Dedifferentiated amniotic fluid mesenchymal stem cell (primary cell): ENCODE measurements at regions not wholly inside any gene's neighbourhood (a gene's known extent, or its start where the extent isn't known, plus 50 kb on each side); places are given as distances from the start of the nearest gene placed in this dataset.
"Not testable (repeated sequence)": the region's sequence is repeated elsewhere in the genome, so short reads cannot be mapped to it uniquely, and the experiment has no call there.

Experiments used
- DNase-seq: peaks from one replicate; pipeline ENCODE4 v3.0.0-alpha.2; 2016; ENCODE audit errors: extremely low spot score

DNA sequence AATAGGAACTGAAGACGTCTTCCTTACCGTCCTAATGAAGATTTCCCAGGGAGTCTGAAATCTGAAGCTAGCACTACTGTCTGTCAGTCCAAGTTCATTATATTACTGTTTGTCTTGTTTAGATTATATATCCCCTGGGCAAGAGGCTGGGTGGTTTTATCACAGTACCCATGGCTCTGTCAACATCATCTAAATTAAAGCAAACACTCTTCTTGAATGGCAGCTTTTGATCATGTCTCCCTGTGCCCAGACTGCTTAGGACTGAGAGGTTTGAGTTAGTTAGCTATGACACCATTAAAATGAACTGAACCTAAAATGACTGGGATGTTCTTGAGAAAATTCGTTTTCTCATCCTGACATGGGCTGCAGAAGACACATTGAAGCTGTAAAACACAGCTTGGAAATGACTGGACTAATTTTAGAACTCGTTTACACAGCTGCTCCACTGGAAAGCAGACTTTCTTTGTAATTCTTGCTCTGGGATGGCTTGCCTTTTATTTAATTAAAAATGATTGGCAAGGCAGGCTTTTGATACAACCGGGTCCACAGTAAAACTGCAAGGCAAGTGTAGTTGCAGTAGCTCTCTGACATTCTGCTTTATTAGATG, 243.5 kb downstream of the MFSD1 start:
- DNase-seq, result no peak

DNA sequence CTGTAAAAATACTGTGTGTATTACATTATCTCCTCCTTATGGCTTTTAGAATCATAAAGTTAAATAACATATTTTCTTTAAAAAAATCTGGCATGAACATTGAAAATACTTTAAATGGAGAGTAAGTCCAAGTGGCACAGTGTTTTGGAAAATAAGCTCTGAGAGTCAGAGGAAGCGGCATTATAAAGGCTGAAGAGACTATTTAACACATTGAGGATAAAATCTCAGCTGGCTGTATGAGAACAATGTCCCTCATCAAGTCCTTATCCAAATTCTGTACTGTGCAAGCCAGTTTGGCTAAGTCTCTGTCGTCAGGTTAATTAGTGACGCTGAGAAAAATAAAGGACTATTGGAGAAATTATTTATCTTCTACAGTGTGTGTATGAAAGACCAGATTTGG, 245.5 kb downstream of the MFSD1 start:
- no peak for DNase-seq

DNA sequence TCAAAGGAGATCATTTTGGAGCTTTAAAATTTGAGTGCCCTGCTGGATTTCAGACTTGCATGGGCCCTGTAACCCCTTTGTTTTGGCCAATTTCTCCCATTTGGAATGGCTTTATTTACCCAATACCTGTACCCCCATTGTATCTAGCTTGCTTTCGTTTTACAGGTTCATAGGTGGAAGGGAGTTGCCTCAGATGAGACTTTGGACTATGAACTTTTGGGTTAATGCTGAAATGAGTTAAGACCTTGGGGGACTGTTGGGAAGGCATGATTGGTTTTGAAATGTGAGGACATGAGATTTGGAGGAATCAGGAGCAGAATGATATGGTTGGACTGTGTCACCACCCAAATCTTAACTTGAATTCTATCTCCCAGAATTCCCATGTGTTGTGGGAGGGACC, 250.6 kb downstream of the MFSD1 start:
- not testable (repeated sequence) for DNase-seq

DNA sequence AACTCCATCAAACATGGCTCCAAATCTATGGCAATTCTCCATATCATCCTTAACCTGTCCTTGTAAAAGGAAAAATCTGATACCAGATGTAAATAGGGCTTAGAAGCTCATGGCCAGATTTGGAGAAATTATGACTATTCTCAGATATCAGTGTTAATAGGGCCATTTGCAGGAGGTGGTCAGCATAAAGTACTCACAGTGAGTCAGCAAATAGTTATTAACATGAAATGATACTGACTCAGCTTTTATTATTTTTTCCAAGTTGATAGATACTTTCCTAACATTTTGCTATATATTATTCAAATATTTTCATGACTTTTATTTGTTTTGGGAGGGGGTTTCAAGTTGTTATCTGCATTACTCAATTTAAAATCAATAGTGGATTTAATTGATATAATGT, 255.8 kb downstream of the MFSD1 start:
- DNase-seq, result no peak

DNA sequence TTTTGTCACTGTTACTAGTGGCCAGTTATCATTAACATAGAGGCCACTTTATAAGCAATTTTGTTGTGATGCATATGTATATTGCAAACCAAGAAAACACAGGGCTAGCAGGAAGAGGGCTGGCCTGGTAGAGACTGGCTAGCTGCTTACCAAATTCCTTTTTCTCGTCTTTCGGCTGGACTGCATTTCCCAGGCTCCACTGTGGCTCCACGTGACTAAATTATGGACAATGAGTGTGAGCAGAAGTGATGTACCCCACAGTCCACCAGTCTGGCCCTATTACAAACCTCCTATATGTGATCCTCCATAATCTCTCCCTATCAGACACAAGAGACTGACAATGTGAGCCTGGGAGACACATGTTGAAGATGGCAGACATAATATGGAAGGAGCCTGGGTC, 257.0 kb downstream of the MFSD1 start:
- DNase-seq, result no peak

DNA sequence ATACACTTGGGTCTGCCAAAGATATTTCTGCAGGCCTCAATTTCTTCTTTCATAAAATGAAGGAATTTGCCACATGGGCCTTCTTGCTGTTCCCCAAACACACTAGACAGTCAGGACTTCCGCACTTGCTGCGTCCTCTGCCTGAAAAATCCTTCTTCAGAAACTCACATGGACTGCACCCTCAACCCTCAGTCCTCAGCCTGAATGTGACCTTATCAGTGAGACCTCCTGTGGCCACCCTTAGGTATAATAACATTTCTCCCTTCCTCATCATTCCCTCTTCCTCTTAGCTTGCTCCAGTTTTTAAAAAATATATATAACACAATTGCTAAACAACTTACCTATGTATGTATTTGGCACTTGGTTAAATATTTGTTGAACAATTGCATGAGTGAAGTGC, 257.5 kb downstream of the MFSD1 start:
- DNase-seq, result no peak

DNA sequence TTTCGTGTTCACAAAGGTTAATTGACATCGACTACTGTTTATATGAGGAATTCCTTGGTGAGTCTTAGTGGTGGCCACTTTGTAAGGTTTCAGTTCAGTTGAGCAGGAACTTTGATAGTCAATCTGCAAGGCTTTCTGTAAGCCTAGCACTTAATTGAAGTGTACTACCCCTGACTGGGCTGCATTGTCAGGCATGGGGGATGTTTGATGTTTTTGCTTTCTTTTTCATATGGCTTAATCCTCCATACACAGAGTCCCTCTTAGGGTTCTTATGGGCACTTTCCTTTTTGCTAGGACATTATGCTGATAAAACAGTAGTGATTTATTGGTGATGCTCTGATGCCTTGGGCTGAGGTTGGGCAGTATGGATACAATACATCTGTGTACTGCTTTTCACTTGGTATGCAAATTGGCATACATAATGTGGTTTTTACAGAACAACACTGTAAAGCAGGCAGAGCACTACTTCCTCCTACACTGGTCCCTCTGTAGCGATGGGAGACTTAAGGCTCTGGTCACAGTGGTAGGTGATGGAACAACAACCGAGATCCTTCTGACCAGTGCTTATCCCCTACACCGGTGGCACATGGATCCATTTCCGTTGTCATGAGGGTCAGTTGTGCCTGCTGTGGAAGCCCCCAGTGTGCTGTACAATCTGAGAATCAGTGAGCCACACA, 261.0 kb downstream of the MFSD1 start:
- DNase-seq, result no peak

DNA sequence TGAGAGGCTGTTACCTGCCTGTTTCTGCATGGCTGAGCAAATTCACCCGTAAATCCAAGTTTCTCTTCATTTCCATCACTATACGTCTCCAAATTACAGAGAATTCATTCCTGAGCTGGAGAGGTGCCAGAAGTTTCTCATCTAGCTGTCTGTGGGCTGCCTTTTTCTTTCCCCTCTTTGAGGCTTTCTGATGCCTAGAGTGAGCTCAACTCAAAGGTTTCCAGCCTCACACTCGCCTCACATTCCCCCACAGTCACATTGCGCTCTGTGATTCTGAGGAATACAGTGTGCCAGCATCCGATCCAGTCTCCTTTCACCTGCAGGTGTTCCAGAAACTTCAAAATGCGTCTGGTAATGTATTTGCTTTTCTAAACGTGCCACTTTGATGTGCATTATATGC, 267.2 kb downstream of the MFSD1 start, which contains the start of gene IQCJ:
IQCJ (plus strand) TSS at position 229 of the 400 bp plus-strand sequence.
- no peak for DNase-seq

DNA sequence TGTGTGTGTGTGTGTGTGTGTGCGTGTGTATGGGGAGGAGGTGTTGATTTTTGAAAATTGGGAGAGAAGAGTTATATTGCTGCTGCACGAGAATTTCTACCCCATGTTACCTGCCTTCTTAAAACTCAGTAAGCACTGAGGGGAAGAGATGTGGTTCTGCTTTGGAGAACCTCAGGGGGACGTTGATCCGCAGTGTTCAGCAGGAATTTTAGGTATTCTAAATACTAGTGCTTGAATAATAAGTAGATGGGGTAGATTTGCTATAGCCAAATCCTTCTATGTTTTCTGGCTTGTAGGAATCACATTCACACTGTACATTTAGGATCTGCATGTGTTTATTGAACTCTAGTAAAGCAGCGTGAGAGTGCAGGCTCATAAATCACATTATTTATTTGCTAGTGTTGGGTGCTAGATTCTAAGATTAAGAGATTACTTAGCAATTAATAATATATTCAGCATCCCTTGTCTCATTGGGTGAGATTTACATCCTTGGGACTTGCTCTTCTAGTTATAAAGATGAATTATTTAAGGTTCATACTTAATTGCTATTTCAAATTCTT, 268.1 kb downstream of the MFSD1 start:
- no peak for DNase-seq

DNA sequence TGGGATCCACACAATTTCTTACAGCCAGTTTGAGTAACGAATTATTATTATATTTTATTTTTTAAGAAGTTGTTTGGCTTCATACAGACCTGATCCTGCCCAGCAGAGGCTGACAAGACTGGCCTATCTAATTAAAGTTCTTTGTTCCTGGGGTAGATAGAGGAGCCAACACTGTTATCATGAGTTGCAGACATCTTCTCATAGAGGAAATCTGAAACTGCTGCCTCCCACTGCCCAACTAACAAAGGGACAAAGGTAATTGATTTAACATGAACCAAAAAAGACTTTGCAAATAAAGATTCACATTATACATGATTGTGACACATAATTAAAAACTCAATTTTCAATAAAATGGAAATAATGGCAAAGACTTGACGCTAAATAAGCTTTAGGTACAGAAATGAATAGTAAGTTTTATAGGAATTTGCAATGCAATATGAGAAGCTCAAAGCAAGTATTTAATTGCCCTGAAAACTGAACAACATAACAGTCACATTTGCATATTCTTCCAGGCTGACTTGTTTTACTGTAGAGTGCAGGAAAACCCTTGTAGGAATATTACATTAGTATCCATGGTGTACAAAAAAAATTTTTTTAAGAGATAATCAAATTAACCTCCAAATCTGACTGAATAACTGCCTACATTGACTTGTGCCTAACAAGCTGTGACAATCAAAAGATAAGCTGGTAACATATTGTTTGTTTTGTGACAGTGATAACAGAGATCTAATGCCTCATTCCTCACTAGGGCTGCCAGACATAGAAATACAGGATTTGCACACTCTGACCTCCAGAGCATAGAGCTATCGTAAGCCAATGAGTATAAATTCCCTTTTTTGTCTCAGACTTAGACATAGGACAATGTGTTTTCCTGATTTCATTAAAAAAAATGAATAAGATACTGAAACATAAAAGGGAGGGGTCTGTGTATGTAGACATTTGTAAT, 273.2 kb downstream of the MFSD1 start:
- DNase-seq, result no peak

DNA sequence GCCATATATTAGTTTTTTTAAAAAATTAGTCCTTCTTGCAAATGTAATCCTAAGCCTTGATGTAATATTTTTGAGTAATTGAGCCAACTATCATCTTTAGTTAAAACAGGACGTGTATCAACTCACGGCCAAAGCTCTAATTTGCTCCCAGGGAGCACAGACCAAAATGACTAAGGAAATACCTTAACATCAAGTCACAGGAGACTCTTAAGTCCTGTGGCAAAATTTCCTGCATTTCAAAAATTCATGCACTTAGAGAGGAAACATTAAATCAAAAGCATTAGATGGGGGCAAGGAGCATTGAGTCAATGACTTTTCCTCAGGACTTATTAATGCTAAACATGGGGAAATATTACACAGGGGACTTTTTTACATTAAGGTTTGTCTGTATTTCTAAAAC, 276.0 kb downstream of the MFSD1 start:
- peak; percentile 71 for DNase-seq

DNA sequence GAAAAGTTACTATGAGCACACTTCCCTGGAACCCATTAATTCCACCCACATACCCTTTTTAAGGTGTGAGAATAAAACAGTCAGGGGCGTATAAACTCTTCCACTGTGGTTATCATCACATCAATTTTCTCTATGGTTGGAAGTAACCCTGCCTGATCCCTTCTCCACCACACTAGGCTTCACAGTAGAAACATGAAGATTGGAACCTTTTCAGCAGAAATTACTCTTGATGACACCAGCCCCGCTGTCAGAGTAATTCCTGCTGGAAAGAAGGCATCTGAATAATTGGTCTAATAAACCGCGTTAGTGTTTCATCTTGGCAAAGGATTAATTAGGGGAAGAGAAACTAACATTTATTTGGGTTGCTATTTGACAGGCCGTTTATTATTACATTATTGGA, 278.4 kb downstream of the MFSD1 start:
- DNase-seq, result no peak

DNA sequence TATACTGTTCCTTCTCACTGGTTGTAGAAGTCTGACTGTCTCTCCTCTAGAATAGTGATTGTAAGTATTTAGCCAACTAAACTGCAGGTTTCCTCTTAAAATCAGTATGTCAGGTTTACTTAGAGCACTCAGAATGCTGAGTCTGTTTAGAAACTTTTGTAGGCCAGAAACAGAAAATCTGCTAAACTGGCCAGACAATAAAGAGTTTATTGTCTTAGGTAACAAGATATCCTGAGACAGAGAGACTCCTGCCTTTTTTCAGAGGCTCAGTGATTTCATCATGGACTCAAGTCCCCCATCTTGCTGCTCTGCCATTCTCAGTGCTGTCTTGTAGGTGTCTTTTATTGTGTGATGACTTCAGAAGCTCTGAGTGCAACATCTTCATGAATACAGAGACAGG, 279.0 kb downstream of the MFSD1 start:
- DNase-seq, result no peak

DNA sequence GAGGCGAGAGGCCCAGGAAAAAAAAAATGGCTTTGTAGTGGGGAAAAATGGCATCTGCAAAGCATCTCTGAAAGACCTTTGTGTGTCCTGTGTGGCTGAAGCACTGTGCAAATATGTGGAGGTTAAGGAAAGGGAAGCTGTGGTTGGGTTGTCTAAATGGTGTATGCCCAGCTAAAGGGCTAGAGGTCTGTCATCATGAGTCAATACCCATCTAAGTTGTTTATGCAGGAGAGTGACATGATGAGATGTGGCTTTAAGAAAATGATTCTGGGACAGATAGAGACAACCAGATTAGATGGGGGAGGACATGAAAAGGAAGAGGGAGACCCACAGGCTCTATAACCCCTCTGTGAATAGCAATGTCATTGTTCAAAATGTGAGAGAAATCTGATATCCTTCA, 280.7 kb downstream of the MFSD1 start:
- DNase-seq, result peak; percentile 21

DNA sequence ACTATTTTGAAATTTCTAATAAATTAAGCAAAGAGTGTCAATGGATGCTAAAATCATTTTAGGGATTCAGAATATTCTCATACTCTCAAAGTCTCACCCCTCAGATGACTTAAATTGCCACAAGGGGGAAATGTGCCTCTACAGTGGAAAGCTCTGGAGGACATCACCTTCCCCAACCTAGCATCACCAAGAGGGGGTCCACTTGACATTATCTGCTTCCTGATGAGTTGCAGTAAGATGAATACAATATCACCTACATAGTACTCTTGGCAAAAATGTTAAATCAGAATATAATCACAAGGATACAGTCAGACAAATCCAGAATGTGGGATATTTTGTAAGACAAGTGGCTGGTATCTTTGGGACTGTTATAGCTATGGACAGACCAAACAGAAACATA, 290.1 kb downstream of the MFSD1 start:
- no peak for DNase-seq

DNA sequence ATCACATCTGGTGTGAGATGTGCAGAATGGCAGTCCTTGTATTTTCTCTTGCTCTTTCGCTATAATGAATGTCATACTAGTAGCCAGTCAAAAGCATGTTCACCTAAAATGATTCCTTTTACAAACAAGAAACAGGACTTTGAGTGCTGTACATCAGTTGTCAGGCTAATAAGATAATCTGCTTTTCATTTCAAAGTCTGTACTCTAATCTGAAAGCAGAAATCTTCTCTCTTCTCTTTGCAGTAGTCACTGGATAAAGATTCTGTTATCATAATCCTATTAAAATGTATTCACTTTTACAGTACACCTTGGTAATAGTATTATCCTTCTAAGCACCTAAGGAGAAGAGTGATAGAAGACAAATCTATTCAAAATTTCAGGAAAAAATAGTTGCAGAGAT, 300.1 kb downstream of the MFSD1 start:
- no peak for DNase-seq

DNA sequence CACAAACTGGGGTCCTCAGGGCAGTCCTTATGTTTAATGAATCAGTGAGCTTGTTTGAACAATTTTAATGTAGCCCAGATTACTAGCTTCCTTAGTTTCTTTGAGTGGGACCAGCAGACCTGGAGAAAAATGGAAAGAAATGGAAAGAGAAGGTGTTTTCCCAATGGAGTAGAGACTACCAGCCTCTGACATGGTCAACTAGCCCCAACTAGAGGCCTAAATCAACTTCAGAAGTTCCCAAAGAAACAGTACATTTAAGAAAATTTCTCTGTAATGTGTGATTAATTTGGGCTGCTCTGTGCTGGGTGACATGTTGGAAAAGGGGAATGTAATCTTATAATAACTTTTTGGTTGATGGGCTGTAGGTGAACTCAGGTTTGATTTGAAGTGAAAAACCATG, 310.9 kb downstream of the MFSD1 start:
- no peak for DNase-seq

DNA sequence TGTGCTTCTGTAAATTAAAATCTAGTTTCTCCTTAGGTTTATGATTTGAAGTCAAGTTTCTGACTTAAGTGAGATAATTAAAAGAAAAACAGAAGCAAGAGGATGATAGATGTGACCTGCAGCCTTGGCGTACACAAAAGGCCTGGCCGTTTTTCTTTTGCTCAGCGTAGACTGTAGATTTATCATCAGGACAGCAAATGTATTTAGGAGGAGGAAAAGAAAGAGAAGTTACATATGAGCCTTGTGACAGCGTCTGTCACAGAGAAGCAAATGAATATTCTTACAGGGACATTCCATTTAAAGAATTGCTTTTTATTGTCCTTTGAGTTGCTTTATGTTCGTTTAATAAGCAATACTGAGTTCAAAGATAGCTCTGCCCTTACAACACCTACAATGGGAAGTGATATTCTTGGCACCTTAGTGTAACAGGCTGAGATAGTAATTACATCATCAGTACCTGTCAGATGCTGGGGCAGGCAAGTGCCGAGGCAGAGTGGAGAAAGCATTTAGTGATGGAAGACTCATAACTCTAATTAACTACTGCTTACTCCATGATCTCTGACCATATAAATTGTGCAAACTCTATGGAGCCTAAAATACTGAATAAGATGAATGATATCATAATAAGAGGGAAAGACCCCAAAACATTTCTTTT, 311.5 kb downstream of the MFSD1 start:
- DNase-seq, result no peak

DNA sequence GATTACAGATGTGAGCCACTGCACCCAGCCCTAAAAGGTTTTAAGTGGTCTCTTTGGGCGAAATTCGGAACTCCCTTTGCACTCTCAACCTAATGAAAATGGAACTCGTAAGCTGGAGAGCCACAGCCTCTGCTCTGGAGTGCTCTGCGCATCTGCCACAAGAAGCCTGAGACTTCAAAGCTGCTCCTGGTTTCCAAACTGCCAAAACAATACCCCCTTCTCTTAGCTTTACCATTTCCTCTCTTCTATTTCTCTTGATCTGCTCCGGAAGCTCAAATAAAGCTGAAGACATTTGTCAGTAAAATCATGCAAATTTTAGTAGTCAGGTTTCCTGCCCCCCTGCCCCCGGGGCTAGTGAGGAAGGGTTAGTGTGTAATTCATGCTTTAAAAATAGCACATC, 312.7 kb downstream of the MFSD1 start:
- no peak for DNase-seq

DNA sequence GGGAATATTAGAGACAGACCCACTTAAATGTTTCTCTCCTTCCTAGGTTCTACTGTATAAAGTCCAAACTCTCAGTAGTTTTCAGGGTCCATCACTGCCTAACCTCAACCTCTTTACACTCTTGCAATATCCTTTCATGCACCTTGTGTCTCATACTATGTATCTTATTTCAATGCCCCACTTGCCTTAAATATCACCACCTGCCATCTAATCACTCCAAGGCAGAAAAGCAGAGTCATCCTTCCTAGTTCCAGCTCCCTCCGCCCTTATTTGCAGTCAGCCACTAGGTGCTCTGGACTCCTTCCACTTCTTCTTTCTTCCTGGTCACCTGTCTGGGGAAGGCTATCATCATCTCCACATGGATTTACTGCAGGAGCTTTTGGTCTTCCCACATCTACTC, 322.0 kb downstream of the MFSD1 start:
- DNase-seq, result no peak

DNA sequence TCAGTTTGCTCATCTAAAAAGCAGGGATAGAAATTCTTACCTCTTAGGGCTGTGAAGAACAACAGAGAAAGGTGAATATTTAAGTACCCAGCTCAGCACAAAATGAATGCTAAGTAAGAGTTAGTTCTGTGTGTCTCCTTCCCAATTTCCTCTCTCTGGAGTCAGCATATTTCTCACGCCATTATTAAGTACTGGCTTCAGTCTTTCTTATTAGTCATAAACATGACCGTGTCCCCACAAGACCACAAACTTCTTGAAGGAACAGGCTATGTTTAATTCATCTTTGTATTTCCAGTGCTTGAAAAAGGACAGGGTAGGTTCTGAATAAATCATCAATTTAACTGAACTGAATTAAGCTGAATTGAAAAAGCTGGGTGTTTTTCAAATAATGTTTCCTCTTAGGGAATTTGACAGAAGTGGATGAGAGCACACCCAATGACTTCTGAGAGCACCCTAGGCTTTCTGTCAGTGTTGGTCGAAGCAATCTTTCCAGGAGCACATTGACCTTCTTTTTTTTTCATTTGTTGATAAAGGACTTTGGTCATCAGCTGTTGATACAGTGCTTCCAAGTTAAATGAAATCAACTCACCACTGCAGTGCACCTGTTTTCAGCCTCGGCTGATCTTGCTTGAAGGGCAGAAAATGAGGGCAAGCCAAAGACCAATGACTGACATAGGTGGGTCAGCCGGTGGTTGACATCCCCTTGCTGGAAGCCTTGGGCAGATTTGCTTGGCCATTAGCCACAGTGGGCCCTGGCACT, 324.6 kb downstream of the MFSD1 start:
- no peak for DNase-seq
